OCI-LY3 (cell line): ENCODE measurements at regions not wholly inside any gene's neighbourhood (a gene's known extent, or its start where the extent isn't known, plus 50 kb on each side); places are given as distances from the start of the nearest gene placed in this dataset.

Experiments used
- EZH2phosphoT487 ChIP-seq: fragments of 200-600 bp; shearing (Covaris generic); IDR thresholded peaks from 2 replicates; pipeline ENCODE4 v1.6.1; 2018; ENCODE audit warnings: antibody characterized with exemption, mixed run types, low read depth
- TF ChIP-seq, protein P1 (sequence below): fragments of 200-600, 300-600 bp; sonication (generic); IDR thresholded peaks from 2 replicates; pipeline ENCODE4 v1.5.1; 2014; ENCODE audit warnings: antibody characterized with exemption, low read length, low read depth

DNA sequence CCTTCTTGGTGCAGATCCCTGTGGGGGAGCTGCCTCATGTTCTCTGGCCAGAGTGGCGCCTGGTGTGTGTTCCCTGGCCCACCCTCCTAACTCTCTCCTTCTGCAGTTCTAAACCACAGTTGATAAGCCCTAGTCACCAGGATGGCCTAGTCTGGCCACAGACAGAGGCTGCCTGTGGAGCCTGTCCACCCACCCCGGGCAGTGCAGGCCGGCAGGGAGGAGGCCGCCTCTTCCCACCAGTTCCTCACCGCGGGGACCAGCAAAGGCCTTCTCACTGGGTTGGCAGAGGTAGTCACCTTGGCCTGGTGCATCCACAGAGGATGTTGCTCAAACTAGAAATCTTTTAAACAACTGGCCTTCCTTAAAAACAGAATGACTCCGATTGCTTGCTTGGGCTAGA, 276.4 kb upstream of the TTC14 start:
- TF ChIP-seq, protein P1, sequence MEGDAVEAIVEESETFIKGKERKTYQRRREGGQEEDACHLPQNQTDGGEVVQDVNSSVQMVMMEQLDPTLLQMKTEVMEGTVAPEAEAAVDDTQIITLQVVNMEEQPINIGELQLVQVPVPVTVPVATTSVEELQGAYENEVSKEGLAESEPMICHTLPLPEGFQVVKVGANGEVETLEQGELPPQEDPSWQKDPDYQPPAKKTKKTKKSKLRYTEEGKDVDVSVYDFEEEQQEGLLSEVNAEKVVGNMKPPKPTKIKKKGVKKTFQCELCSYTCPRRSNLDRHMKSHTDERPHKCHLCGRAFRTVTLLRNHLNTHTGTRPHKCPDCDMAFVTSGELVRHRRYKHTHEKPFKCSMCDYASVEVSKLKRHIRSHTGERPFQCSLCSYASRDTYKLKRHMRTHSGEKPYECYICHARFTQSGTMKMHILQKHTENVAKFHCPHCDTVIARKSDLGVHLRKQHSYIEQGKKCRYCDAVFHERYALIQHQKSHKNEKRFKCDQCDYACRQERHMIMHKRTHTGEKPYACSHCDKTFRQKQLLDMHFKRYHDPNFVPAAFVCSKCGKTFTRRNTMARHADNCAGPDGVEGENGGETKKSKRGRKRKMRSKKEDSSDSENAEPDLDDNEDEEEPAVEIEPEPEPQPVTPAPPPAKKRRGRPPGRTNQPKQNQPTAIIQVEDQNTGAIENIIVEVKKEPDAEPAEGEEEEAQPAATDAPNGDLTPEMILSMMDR = no peak
- TF ChIP-seq EZH2phosphoT487 = no peak
